NCI-H128 (cell line): ENCODE measurements at regions not wholly inside any gene's neighbourhood (a gene's known extent, or its start where the extent isn't known, plus 50 kb on each side); places are given as distances from the start of the nearest gene placed in this dataset.
"Not testable (repeated sequence)": the region's sequence is repeated elsewhere in the genome, so short reads cannot be mapped to it uniquely, and the experiment has no call there.

Experiments used
- DNase-seq: peaks from one replicate; lab custom pipeline; 2025; ENCODE audit not compliant: unreplicated experiment; lab: John Stamatoyannopoulos, UW

GRCh38 chr6:118367314-118367713, 180.8 kb upstream of the PLN start:
- no peak for DNase-seq

GRCh38 chr6:118370722-118371121, 177.4 kb upstream of the PLN start:
- no peak for DNase-seq

DNA sequence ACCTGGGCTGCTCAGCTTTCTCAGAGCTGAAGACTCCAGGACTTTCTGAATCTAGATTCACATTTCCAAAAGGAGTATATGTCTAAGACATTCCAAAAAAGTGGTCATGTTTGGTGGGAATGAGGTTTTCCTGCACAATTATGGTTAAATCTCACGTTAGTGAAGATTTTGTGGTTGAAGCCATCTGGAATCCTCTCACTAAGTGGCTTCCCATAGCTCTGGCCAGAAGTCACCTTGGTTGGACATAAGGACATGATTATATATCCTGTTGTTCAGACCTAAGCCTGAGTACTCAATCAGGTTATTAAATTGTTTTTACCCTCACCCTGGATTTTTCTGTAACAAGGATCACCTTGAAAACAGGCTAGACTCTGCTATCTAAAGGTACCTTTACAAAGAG, 176.1 kb upstream of the PLN start:
- DNase-seq, result no peak

- DNase-seq, result no peak
These were observed 175.7 kb upstream of the PLN start for GRCh38 chr6:118372413-118372812.

DNA sequence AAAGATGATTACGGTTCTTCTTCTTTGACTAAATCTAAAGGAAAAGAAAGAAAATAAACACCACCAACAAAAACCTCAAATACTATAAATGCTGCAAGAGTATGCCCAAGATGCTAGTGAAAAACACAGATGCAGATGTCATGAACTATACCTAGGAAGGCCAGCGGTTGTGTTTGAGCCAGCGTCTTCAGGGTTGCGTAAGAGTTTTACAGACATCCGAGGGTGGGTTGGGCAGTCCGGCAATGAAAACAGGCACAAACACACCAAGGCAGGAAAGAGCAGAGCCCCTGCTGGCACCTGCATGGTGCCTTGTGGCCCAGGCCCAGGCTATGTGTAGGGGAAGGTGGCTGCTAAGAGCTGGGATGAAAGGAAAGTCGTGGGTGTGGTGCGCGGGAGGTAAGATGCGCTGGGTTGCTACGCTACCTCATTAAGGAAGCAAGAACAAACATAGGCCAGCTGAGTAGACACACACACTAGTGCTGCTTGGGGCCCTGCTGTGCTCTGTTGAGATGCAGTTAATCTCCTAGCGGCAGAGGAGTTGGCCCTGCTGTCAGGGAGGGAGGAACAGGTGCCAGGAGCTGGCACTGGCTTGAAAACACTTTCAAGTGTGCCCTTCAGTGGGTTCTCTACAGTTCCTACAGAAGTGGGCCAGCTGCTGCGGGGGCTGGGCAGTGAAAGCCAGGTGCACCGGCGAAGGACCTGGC, 170.2 kb upstream of the PLN start:
- peak; percentile 94 for DNase-seq

DNA sequence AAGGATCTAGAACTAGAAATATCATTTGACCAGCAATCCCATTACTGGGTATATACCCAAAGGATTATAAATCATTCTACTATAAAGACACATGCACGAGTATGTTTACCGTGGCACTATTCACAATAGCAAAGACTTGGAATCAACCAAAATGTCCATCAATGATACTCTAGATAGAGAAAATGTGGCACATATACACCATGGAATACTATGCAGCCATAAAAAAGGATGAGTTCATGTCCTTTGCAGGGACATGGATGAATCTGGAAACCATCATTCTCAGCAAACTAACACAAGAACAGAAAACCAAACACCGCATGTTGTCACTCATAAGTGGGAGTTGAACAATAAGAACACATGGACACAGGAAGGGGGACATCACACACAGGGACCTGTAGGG, 167.5 kb upstream of the PLN start:
- DNase-seq, result not testable (repeated sequence)

DNA sequence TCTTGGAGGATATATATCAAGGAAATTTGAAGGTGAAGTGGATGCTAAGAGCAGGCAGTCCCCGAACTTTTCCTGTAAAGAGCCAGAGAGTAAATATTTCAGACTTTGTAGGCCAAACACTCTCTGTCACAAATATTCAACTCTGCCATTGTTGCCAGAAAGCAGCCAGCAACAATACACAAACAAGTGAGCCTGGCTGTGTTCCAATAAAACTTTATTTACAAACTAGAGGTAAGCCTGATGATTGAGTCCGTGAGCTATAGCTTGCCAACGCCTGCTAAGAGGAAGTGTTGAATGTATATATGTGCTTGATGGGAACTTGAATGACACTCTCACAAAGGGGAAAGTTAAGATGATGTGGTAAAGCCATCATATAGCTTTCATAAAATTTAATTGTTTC, 166.0 kb upstream of the PLN start:
- no peak for DNase-seq

- no peak for DNase-seq
These were observed 164.2 kb upstream of the PLN start for GRCh38 chr6:118383924-118384323.

GRCh38 chr6:118386975-118387374, 161.1 kb upstream of the PLN start:
- DNase-seq, result no peak

- no peak for DNase-seq
These were observed 160.0 kb upstream of the PLN start for GRCh38 chr6:118387921-118388701.

GRCh38 chr6:118391086-118391485, 157.0 kb upstream of the PLN start:
- DNase-seq, result no peak

DNA sequence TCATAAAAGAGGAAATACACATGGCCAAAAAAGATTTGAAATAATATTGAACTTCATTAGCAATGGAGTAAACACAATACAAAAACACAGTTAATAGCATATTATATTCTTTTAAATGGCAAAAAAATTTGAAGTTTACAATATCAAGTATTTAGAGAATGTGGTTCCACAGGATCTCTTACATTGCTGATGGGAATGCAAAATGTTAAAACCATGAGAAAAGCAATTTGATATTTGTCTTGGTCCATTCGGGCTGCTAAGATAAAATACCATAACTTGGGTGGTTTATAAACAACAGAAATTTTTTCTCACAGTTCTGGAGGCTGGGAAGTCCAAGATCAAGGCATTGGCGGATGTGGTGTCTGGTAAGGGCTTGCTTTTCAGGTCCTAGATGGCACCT, 154.0 kb upstream of the PLN start:
- no peak for DNase-seq

GRCh38 chr6:118396969-118397368, 151.1 kb upstream of the PLN start:
- DNase-seq, result no peak

DNA sequence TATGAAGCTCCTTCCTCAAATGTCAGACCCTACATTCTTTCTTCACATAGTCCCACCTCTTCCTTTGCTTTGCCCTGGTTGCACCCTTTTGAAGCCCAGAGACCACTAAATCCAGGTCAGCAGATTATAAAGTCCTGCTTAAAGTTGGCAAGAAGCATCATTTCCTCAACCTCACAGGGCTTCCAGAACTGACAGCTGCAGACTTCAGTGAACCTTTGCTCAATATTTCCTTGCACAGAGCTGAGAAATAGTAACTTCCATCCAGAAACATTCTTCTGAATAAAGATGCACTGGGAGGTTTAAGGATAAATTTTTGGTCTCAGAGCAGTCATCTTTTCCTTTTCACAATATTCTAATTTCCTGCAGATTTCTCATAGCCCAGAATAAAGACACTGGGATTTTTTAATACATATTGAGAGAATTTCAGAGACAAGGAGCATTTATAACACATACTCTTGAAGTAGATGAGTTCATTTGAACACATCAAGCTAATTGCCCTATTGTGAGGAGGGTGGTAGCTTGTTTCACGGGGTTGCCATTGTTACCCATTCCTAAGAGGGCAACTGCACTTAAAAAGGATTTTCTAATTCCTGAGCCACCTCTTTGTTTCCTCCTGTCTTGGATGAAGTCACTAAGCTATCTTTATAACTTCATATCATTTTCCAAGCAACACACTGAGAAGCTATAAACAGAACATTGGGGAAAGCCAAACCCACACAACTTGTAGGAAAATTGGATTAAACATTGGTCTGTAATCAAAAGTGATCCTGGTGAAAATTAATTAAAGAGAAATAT, 150.2 kb upstream of the PLN start:
- DNase-seq, result no peak

- no peak for DNase-seq
These were observed 148.0 kb upstream of the PLN start for GRCh38 chr6:118400098-118400497.

DNA sequence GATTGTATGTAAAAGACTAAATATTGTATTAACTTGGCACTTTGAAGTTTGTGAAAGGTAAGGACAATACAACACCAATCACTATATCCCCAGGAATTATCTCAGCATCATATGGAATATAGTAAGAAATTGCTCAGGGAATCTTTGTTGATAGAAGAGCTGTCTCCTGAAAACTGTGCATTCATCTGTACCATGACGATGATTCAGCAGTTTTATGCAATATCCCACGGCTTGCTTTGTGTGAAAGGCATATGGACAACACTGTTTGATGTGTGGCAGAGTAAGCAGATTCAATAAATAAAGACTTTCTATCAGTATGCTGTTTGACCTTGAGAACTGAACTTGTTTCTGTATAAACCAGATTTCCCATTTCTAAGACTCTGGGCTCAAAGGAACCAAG, 147.5 kb upstream of the PLN start:
- DNase-seq, result no peak

- DNase-seq, result peak; percentile 42
These were observed 146.6 kb upstream of the PLN start for GRCh38 chr6:118401325-118401975.

DNA sequence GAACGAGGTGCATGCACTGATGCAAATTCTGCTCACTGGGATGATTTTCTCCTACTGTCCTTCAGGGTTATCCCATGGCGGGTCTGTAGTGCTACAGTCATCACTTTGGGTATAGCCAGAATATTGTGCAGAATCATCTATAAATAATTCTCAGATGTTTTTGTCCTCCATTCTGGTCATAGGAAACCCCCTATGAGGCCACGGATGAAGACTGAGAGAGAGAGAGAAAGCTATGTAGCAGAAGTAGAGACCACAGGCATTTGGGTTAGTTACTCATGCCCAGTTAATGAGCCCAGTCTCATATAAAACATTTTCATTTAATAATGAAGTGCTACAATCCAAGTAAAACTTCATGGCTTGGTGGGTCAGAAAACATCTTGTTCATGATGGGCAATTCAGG, 145.1 kb upstream of the PLN start:
- no peak for DNase-seq

DNA sequence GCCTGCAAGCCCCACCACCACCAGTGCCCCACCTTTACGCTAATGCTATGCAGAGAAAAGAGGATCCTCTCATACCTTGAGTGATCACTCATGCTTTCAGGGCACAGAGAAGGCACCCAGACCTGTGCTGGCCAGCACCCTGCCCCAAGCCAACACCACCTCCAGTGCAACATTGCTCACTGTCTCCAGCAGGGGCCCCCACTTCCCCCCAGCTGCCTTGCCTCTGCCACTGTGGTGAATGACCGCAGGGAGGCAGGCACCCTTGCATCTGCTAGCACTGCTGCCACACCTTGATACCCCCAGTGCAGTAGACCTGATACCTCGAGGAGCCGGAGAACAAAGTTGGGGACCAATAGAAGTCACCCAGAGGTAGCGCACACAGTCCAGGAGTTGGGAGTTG, 139.2 kb upstream of the PLN start:
- DNase-seq, result no peak

DNA sequence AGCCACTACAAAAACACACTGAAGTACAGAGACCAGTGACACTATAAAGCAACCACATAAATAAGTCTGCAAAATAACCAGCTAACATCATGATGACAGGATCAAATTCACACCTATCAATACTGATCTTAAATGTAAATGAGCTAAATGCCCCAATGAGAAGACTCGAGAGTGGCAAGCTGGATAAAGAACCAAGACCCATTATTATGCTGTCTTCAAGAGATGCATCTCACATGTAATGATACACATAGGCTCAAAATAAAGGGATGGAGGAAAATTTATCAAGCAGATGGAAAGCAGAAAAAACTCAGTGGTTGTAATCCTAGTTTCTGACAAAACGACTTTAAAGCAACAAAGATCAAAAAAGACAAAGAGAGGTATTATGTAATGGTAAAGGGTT, 138.1 kb upstream of the PLN start:
- DNase-seq, result no peak
